ENCODE measurements at regions not wholly inside any gene's neighbourhood (a gene's known extent, or its start where the extent isn't known, plus 50 kb on each side); places are given as distances from the start of the nearest gene placed in this dataset.
"Not testable (repeated sequence)": the region's sequence is repeated elsewhere in the genome, so short reads cannot be mapped to it uniquely, and the experiment has no call there.

GRCh38 chr7:126177782-126178181 is 1075.0 kb downstream of the GRM8 start:
- DNase-seq = no peak

GRCh38 chr7:126166645-126167044 is 1086.1 kb downstream of the GRM8 start:
- no peak for DNase-seq

- no peak for DNase-seq
Observed at GRCh38 chr7:126163647-126164046, 1089.1 kb downstream of the GRM8 start.

GRCh38 chr7:126157391-126157790 is 1095.3 kb downstream of the GRM8 start:
- no peak for DNase-seq

- DNase-seq = no peak
Observed at GRCh38 chr7:126150278-126150958, 1102.3 kb downstream of the GRM8 start.

- no peak for DNase-seq
Observed at GRCh38 chr7:126140858-126141466, 1111.8 kb downstream of the GRM8 start.

- DNase-seq = no peak
Observed at GRCh38 chr7:126119981-126120380, 1132.8 kb downstream of the GRM8 start.

GRCh38 chr7:126103582-126103981 is 1149.2 kb downstream of the GRM8 start:
- DNase-seq = no peak

- DNase-seq = no peak
Observed at GRCh38 chr7:126083014-126083413, 1153.4 kb upstream of the POT1 start.

- no peak for DNase-seq
Observed at GRCh38 chr7:126079581-126079980, 1150.0 kb upstream of the POT1 start.

GRCh38 chr7:126079151-126079550 is 1149.5 kb upstream of the POT1 start:
- DNase-seq = no peak

- DNase-seq = no peak
Observed at GRCh38 chr7:126065766-126066165, 1136.1 kb upstream of the POT1 start.

- no peak for DNase-seq
Observed at GRCh38 chr7:126057979-126058378, 1128.4 kb upstream of the POT1 start.

GRCh38 chr7:126056613-126057012 is 1127.0 kb upstream of the POT1 start:
- DNase-seq = not testable (repeated sequence)

GRCh38 chr7:126052229-126052628 is 1122.6 kb upstream of the POT1 start:
- DNase-seq = no peak

- no peak for DNase-seq
Observed at GRCh38 chr7:126044662-126045061, 1115.0 kb upstream of the POT1 start.

- DNase-seq = no peak
Observed at GRCh38 chr7:126041472-126041871, 1111.8 kb upstream of the POT1 start.

GRCh38 chr7:126040114-126041045 is 1110.8 kb upstream of the POT1 start:
- no peak for DNase-seq

GRCh38 chr7:126026421-126027088 is 1096.9 kb upstream of the POT1 start:
- DNase-seq = no peak

GRCh38 chr7:126022452-126022851 is 1092.8 kb upstream of the POT1 start:
- DNase-seq = no peak

GRCh38 chr7:126016722-126017121 is 1087.1 kb upstream of the POT1 start:
- no peak for DNase-seq

- no peak for DNase-seq
Observed at GRCh38 chr7:126005064-126005463, 1075.4 kb upstream of the POT1 start.

GRCh38 chr7:126001349-126001748 is 1071.7 kb upstream of the POT1 start:
- DNase-seq = no peak
